HEK293T (cell line): ENCODE measurements at regions not wholly inside any gene's neighbourhood (a gene's known extent, or its start where the extent isn't known, plus 50 kb on each side); places are given as distances from the start of the nearest gene placed in this dataset.

Source experiments
- ARNT ChIP-seq: fragments of 450-650 bp; IDR thresholded peaks from 2 replicates; pipeline ENCODE4 v1.6.1; 2017; ENCODE audit warnings: mild to moderate bottlenecking
- BHLHE40 ChIP-seq: fragments of 450-650 bp; IDR thresholded peaks from 2 replicates; pipeline ENCODE4 v1.6.1; 2016; ENCODE audit warnings: mild to moderate bottlenecking, moderate library complexity, borderline replicate concordance
- CTBP1 ChIP-seq: fragments of 450-650 bp; IDR thresholded peaks from 2 replicates; pipeline ENCODE4 v1.6.1; 2016; ENCODE audit warnings: borderline replicate concordance
- ELF4 ChIP-seq: fragments of 450-650 bp; IDR thresholded peaks from 2 replicates; pipeline ENCODE4 v1.6.1; 2017; ENCODE audit warnings: antibody characterized with exemption
- FOXA1 ChIP-seq: fragments of 450-650 bp; IDR thresholded peaks from 2 replicates; pipeline ENCODE4 v1.6.1; 2016; ENCODE audit warnings: mild to moderate bottlenecking
- FOXK2 ChIP-seq: fragments of 450-650 bp; IDR thresholded peaks from 2 replicates; pipeline ENCODE4 v1.6.1; 2016; ENCODE audit warnings: mild to moderate bottlenecking
- FOXM1 ChIP-seq: fragments of 450-650 bp; IDR thresholded peaks from 2 replicates; pipeline ENCODE4 v1.6.1; 2017; ENCODE audit warnings: mild to moderate bottlenecking, borderline replicate concordance
- L3MBTL2 ChIP-seq: fragments of 450-650 bp; conservative IDR thresholded peaks from 2 replicates; pipeline ENCODE4 v1.6.1; 2016; ENCODE audit warnings: mild to moderate bottlenecking
- LEF1 ChIP-seq: fragments of 450-650 bp; IDR thresholded peaks from 2 replicates; pipeline ENCODE4 v1.6.1; 2017; ENCODE audit warnings: mild to moderate bottlenecking, borderline replicate concordance
- NFRKB ChIP-seq: fragments of 450-650 bp; IDR thresholded peaks from 2 replicates; pipeline ENCODE4 v1.6.1; 2016; ENCODE audit warnings: mild to moderate bottlenecking, moderate library complexity
- SP1 ChIP-seq: fragments of 450-650 bp; IDR thresholded peaks from 2 replicates; pipeline ENCODE4 v1.6.1; 2017
- SUZ12 ChIP-seq: fragments of 450-650 bp; IDR thresholded peaks from 2 replicates; pipeline ENCODE4 v1.6.1; 2016; ENCODE audit warnings: mild to moderate bottlenecking
- TARDBP ChIP-seq: fragments of 450-650 bp; IDR thresholded peaks from 2 replicates; pipeline ENCODE4 v1.6.1; 2016
- ZNF384 ChIP-seq: fragments of 450-650 bp; IDR thresholded peaks from 2 replicates; pipeline ENCODE4 v1.6.1; 2016

DNA sequence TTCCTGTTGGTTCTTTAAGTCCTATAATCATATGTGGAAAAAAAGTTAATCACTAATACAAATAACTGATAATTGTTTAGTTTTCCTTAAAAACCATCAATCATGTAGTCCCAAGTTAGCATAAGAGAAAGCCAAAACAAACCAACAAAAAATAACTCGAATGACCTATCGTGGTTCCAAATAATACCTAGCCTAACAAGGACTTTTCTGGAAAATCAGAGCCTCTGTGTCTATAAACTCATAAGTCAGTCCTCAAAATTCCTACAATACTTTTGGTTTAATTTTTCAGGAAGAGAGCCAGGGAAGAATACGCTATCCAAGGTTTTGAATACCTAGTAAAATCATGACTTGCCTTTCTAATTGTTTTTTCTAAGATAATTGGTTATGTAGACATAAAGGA lies 975.3 kb upstream of the SOX9 start:
- no peak for TF ChIP-seq LEF1
- no peak for TF ChIP-seq CTBP1
- no peak for TF ChIP-seq ELF4
- no peak for TF ChIP-seq NFRKB
- TF ChIP-seq SP1: no peak
- TF ChIP-seq FOXA1: no peak
- TF ChIP-seq TARDBP: no peak
- TF ChIP-seq ARNT: no peak
- TF ChIP-seq FOXM1: no peak
- no peak for TF ChIP-seq ZNF384
- TF ChIP-seq L3MBTL2: no peak
- TF ChIP-seq SUZ12: no peak
- no peak for TF ChIP-seq BHLHE40
- no peak for TF ChIP-seq FOXK2
